ENCODE measurements at regions not wholly inside any gene's neighbourhood (a gene's known extent, or its start where the extent isn't known, plus 50 kb on each side); places are given as distances from the start of the nearest gene placed in this dataset.

DNA sequence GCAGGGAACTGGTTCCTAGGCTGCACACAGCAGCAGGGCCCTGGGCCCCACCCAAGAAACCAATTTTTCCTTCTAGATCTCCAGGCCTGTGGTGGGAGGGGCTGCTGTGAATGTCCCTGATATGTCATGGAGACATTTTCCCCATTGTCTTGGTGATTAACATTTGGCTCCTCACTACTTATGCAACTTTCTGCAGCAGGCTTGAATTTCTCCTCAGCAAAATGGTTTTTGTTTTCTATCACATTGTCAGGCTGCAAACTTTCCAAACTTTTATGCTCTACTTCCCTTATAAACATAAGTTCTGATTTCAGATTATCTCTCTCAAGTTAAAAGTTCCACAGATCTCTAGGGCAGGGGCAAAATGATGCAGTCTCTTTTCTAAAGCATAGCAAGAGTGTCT is 310.2 kb upstream of the PCDH20 start:
- DNase-seq = no peak

DNA sequence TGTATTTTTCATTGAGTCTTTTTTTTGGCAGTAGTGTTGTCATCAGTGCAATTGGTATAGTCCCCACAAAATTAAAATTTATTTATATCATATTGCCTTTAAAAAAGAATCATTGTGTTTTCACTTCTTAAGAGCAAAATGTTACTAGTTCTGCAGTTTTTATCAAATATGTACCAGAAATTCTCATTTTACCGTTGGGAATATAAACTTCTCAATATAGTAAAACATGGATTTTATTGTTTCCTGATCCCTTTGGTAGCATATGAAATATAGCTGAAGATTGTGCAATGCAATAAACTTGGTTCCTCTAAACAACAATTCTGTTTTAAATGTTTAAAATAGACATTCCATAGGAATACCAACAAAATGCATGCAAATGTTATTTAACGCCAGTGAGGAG is 306.5 kb upstream of the PCDH20 start:
- DNase-seq = no peak

DNA sequence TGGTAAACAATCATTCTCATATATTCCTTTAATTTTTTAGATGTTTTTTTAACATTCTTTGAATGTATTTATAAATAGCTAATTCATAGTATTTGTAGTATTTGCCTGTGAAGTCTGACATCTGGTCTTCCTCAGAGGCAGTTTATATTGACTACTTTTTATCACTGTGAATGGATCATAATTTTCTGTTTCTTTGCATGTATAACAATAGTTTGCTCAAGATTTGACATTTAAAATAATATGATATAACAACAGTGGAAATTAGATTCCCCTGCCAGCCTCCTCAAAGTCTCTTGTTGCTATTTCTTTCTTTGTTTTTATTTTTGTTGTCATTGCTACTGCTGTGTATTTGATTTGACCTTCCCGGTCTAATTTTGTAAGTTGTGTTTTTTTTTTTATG is 297.0 kb upstream of the PCDH20 start:
- no peak for DNase-seq

DNA sequence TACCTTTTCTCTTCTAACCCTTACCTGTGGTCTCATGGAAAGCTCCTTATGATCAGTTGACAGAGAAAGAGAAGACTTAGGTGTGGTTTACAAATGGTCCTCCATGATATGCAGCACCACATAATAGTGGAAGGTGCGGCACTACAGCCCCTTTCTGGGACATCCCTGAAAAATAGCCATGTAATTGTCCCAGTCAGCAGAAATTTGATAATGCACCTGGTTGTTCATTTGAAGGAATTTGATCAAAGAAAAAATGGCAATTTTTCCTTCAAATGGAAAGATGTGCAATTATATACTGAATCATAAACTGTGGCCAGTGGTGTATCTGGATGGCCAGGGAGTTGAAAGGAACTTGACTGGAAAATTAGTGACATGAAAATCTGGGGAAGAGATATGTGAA is 293.6 kb upstream of the PCDH20 start:
- no peak for DNase-seq

DNA sequence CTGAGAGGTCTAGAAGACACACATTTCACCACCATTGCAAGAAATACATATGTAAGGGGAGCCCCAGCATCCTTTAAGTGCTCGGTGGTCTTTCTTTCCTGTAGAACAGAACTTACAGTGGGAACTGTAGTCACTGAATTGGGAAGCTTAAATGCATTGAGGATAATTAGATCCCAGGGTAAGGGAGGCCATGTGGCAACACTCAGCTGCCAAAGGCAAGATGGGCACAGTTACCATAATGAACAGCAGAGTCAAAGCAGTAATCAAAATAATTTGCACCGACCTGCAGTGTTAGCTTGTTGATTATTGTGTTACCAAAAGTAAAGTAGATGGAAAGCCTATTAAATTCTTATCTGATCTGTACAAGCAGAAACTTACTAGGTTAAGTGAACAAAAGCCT is 291.2 kb upstream of the PCDH20 start:
- no peak for DNase-seq

DNA sequence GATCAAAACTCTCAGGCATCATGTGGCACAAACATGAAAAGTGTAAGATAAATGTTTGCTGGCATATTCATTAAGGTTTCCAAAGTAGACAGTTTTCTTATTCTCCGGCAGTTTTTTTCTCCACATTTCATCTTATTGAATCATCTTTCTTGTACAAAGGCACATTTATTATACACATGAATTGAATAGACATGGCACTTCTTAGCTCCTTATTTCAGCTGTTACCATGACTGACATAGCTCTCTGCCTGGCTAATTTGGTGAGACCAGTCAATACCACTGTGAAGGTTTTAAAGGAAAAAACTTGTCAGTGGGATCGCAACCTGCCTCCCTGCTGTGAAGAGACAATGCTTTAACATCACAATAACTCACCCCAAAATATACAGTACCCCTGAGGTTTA is 285.0 kb upstream of the PCDH20 start:
- no peak for DNase-seq

DNA sequence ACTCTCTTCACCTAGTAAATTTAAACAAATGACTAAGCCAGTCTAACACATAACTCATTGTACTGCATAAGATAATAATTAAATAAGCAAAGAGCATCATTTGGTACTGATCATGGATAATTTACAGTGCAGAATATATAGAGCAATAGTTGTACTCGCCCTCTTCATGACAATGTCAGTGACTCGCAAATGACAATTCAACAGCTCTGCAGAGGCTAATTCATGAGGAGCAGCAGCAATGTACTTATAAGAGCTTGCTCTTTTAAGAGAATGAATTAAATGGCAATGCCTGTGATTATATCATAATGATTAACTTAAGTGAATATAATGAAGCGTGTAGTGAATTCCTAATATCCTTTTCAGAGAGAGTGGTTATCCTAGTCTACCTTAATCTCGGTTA is 284.5 kb upstream of the PCDH20 start:
- no peak for DNase-seq

DNA sequence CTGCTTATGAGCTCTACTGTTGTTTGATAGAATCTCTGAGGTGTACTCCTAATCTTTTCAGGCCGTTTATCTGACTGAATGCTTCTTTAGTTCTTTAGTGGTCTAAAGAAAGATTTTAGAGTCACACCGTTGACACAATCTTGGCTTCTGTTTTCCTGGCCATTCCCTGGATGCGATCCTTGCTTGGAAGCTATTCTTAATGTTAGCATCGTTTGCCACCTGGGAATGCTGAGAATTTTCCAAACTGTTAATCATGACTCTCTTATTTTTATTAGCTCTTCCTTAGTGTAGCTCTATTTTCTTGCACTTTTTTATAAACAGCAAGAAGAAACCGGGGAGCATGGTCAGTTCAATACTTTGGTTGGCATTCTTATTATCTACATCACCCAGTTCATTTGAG is 281.0 kb upstream of the PCDH20 start:
- no peak for DNase-seq

DNA sequence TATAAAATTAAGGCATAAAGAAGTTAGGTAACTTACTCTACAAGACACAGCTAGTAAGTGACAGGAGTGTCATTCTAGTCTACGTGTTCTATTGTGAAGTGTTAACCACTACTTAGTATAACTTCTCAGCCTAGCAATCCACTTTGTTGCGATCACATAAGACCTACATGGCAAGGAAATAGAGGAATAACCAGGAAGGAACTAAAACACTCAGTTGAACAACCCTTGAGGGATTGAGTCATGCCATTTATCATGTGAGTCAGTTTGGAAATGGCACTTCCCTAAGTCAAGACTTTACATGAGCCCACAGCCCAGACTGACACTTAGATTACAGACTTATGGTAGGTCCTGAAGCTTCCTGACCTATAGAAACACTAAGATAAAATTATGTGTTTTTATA is 279.5 kb upstream of the PCDH20 start:
- no peak for DNase-seq

DNA sequence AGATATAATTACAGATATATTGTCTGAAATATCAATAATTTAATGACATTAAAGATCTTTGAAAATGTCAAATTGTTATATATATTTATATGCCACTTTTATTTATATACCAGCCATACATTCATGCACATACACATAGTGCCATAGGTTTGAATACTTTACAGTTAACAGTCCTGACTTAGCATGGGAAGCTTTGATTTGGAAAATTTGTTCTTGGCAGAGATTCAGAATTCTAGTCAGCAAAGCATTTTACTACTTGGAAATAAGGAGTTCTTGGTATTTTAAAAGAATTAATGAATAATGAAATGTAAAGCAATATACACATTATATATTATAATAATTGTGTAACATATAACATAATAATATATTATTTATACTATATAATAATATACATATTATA is 277.0 kb upstream of the PCDH20 start:
- no peak for DNase-seq

DNA sequence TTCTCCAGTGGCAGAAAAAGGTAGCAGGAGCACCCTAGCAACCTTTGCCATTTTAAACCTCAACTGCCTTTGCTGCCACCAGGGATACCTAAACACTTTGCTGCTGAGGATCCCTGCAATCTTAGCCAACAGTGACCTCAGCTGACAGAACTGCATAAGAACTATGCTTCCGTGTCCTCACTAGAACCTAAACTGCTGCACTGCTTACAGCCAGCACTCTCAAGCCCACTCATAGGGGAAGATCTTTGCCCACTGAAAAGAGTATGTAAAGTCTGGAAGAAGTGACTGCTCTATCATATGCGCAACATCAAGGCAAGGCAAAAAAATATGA is 270.0 kb upstream of the PCDH20 start:
- DNase-seq = no peak

DNA sequence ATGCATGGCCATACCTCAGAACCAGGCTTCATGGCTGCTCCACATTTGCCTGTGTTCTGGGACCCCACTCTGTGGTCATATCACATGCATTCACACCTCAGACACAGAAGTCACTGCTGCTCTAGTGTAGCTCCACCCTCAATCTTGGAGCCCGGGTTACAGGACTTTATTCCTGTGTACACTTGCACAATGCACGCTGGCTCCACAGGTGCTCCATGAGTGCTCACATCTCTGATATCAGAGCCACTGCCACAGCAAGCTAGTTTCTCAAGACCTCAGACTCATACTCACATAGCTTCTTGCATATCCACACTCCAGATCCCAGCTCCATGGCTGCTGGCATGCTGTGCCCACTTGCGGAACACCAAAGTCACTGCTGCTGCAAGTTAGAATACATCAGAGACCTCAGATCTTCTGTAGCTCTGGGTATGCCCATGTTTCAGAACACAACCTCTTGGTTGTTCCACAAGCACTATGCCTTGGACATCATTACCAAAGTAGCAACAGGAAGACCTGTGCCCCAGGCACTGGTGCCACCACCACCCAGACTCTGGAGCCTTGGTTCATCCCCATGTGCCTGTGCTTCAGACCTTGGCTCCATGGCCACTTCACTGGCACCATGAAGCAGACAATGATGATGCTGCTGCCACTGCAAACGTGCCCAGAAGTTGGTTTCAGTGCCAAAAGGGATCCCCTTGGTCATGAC is 269.5 kb upstream of the PCDH20 start:
- DNase-seq = no peak

DNA sequence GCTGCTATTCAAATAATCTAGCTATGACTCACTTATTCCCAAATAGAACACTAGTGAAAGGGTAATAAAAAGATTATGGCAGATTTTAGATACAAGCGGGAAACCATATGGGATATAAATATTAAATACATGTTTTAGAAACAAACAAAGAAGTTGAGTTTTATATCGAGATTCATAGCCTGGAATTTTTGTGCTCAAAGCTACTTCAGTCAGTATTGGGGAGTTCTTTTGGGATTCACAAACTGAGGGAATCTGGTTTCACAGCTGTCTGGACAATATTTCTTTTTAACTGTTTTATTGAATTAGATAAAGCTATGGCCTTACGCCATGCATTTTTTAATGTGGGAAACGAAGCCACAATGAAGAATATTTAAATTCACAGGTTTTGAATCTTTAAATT is 257.1 kb upstream of the PCDH20 start:
- no peak for DNase-seq

DNA sequence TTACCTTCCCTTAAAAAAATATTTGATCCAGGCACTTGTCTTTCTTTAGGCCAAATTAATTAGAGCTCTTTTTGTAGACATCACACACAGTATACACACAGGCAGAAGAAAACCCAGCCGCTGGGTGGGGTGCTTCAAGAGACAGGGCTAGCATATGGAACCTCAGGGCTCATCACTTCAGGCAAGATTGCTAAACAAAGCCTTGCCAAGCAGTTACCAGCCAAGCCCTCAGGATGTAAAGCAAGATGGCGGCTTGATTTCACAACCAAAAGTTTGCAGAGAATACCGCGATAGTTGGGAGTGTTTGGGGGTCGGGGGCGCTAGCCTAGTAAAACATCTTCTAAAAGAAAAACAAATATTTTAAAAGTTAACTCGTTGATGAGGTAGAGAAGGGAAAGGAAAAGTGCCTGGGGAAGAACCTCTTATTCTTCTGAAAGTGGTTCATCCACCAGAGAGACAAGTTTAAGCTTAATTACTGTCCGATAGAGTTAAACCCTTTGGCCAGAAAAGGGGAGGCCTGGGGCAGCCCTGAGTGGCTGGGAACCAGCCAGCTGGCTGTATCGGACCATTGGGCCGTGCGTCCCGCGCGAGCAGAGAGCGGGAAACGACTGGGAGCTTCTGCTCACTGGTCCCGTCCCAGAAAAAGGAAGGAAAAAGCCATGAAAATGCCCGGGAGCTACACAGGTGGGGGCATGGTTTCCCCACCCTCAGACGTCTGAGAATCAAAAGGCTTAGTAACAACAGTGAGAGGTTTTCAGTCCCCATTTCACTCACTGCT is 254.9 kb upstream of the PCDH20 start:
- DNase-seq = no peak

DNA sequence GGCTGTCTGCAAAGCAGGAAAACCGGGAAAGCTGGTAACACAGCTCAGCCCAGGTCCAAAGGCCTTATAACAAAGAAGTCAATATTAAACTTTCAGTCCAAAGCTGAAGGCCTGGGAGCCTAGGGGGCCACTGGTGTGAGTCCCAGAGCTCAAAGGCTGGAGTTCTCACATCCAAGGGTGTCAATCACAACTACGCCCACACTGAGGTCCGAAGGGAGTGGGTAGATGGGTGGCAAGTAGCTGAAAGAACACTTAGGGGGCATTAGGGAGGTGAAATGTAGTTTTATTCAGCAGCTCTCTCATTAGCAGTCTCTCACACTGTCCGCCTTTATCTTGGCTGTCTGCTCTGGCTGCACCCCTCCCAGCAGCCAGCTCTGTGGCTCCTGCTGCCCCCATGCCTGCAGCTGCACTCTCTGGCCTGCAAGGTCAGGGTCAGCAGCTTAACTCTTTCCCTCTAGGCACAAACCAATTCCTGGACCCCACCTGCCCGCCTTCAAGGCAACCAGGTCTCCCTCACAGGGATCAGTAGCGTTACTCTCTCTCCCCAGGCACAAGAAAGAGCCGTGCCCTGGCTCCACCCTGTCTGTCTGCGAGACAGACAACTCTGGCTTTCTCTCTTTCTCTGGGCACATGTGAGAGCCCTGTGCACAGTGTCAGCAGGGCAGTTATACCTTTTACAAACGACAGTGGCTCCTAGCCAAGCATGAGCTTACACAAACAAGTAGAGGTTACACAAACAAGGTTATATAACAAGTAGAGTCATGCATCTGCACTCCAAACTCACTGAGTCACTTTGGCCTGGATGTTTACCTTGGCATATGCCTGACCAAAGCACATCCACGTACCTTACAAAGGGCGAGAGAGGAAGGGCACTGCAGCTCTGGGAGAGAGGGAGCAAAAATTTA is 249.4 kb upstream of the PCDH20 start:
- no peak for DNase-seq

DNA sequence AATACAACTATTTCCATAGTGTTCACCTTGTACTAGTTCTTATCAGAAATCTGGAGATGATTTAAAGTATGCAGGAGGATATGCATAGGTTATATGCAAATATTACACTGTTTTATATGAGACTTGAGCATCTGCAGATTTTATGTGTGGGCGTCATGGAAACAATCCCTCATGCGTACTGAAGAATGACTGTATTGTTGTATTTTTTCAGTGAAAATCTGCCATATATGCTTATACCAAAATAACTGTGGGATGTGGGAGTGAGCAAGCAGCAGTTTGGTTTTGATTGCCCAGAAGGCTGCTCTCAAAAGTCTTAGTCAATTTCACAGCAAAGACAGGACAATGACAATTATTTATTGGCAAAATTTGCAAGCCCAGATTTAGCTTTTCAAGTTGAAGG is 238.8 kb upstream of the PCDH20 start:
- no peak for DNase-seq

DNA sequence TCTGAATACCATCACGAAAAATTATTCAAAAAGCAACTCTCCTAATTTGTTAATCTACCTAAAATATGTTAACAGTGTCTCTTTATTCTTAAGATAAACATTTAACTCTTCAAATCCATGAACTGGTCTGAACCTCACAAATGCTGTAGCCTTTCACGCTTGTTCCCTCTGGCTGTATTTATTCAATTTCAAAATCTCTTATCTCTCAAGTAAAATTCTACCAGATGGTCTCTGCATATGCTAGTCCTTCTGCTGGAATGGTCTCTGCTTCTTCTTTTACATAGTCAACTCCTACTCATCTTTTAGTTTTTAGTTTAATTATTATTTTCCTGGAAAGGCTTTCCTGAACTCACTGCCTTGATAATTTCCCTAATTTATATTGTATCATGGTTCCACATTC is 232.9 kb upstream of the PCDH20 start:
- no peak for DNase-seq

DNA sequence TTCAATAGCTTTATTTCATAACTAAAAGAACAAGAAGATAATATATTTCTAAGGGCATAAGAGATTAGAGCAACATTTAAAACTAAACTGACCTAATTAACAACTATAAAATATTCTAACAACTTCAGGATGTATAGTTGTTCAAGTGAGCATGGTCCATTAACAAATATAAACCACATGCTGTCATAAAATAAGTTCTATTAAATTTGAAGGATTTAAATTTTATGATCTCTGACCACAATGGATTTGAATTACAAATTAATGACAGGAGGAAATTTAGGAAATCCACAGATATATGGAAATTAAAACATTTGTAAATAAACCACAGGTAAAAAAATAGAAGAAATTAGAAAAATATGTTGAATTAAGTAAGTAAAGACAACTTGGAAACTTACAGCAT is 196.5 kb upstream of the PCDH20 start:
- no peak for DNase-seq

DNA sequence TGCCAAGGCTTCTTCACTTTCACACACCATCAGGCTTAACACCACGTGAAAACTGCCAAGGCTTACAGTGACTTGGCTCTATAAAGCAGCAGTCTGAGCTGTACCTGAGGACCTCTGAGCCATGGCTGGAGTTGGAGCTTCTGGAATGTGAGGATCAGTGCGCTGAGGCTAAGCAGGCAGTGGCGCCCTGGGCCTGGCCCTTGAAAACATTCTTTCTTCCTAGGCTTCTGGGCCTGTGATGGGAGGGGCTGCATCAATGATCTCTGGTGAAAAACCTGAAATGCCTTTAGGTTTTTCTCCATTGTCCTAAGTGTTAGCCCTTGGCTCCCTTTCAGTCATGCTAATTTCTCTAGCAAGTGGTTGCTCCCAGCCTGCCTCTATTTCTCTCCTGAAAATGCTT is 192.5 kb upstream of the PCDH20 start:
- DNase-seq = no peak

DNA sequence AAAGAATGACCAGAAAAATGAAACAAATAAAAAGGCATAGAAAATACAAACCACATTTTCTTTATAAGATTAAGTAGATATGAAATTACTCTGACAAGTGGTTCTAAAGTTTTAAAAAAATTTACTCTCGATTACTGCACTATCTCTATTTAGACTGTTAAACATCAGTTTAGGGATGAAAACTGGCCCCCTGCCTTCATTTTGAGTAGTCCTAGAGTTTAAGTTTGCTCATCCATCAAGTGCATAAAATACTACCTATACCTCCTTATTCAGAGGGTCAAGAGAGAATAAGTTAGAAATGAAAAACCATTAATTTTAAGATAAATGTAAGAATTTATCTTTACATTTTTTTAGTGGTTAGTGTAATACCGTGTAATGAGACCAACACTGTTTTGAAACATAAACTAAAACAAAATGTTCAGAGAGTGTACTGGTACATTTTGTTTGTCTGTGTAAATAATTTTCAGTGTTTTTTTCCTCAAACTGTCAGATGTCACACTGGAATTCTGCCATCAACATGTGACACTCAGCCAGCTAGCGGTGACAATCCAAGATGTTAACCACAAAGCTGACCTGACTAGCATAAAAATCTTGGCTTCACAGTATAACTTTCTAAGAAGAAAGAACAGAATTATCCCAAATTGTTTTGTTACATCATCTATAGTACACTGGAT is 184.8 kb upstream of the PCDH20 start:
- no peak for DNase-seq

DNA sequence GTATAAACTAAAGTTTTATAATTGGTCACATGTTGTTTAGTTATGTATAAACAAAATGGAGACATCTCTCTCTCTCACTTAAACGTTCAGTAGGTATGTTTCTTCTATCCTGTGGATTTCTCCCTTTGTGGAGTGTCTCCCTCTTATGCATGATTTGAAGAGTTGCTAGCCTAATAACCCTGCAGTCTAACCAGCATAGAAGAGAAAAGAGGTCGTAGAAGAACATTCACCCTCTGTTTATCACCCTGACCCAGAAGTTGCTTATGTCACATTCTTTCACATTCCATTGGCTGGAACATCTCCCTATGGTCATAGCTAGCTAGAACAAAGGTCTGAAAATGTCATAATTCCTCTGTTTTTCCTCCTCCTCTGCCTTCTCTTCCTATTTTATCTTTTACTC is 176.8 kb upstream of the PCDH20 start:
- no peak for DNase-seq

DNA sequence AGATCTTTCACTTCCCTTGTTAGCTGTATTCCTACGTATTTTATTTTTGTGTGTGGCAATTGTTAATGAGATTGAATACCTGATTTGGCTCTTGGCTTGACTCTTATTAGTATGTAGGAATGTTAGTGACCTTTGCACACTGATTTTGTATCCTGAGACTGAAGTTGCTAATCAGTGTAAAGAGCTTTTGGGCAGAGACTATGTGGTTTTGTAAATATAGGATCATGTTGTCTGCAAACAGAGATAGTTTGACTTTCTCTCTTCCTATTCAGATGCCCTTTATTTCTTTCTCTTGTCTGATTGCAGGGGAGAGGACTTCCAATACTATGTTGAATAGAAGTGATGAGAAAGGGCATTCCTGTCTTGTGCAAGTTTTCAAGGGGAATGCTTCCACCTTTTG is 160.3 kb upstream of the PCDH20 start:
- no peak for DNase-seq

DNA sequence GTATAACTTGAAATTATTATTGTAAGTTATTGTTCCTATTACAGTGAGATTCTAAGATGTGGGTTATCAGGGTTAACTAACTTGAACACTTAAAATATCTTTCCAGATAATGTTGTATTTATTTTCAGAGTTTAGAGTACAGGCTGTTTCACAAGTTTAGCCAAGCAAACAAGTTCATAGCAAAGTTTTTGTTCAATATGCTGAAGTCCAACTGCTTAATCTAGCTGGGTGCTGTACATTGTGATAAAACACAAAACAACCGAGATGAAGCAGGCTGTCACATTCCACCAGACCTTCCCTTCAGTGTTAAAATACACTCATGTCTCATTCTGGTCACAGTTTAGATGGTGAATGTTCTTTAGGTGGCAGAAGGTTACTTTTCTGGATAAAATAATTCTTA is 148.0 kb upstream of the PCDH20 start:
- DNase-seq = no peak
